Trophoblast cell (in vitro differentiated cells and primary cell): ENCODE measurements at regions not wholly inside any gene's neighbourhood (a gene's known extent, or its start where the extent isn't known, plus 50 kb on each side); places are given as distances from the start of the nearest gene placed in this dataset.

Source experiments
- DNase-seq, 2 donors: peaks; one replicate each; pipeline ENCODE4 v3.0.0-alpha.2; 2016
- H2AFZ ChIP-seq: 2 replicates; pipeline ENCODE4 v1.6.1; 2013; ENCODE audit warnings: low read length, moderate library complexity, mild to moderate bottlenecking; ENCODE audit not compliant: insufficient read depth, poor library complexity
- H2AK5ac ChIP-seq: 2 replicates; pipeline ENCODE4 v1.6.1; 2013; ENCODE audit warnings: mild to moderate bottlenecking, low read length
- H2BK120ac ChIP-seq: 2 replicates; pipeline ENCODE4 v1.6.1; 2013; ENCODE audit warnings: low read length, mild to moderate bottlenecking, moderate library complexity; ENCODE audit not compliant: insufficient read depth, poor library complexity
- H2BK12ac ChIP-seq: 2 replicates; pipeline ENCODE4 v1.6.1; 2013; ENCODE audit warnings: mild to moderate bottlenecking, low read length, moderate library complexity
- H2BK5ac ChIP-seq: 2 replicates; pipeline ENCODE4 v1.6.1; 2013; ENCODE audit warnings: low read length, low read depth, moderate library complexity, mild to moderate bottlenecking; ENCODE audit not compliant: poor library complexity
- H3K14ac ChIP-seq: 2 replicates; pipeline ENCODE4 v1.6.1; 2013; ENCODE audit warnings: mild to moderate bottlenecking, low read length
- H3K18ac ChIP-seq: 2 replicates; pipeline ENCODE4 v1.6.1; 2013; ENCODE audit warnings: mild to moderate bottlenecking, low read length
- H3K23ac ChIP-seq: 2 replicates; pipeline ENCODE4 v1.6.1; 2013; ENCODE audit warnings: low read length
- H3K27ac ChIP-seq: 2 replicates; pipeline ENCODE4 v1.5.1; 2013; ENCODE audit warnings: low read depth, mild to moderate bottlenecking, inconsistent platforms, low read length, moderate library complexity
- H3K27me3 ChIP-seq: 2 replicates; pipeline ENCODE4 v1.6.1; 2013; ENCODE audit warnings: inconsistent platforms, mild to moderate bottlenecking, low read length, moderate library complexity; ENCODE audit not compliant: insufficient read depth
- H3K36me3 ChIP-seq, 2 experiments: 1 replicate in 1 of 2; 2 replicates in 1 of 2; pipeline ENCODE4 v1.6.1; 2013; ENCODE audit warnings: low read length in 2 of 2, mild to moderate bottlenecking in 2 of 2, moderate library complexity in 1 of 2; ENCODE audit not compliant: insufficient read depth in 2 of 2, control insufficient read depth in 1 of 2
- H3K4ac ChIP-seq: 2 replicates; pipeline ENCODE4 v1.6.1; 2013; ENCODE audit warnings: low read depth, mild to moderate bottlenecking, low read length, moderate library complexity
- H3K4me1 ChIP-seq, 2 experiments: 1 replicate in 1 of 2; 2 replicates in 1 of 2; pipeline ENCODE4 v1.6.1; 2013; ENCODE audit warnings: low read length in 2 of 2, mild to moderate bottlenecking in 2 of 2, moderate library complexity in 1 of 2; ENCODE audit not compliant: insufficient read depth in 2 of 2, control insufficient read depth in 1 of 2
- H3K4me2 ChIP-seq: 2 replicates; pipeline ENCODE4 v1.6.1; 2013; ENCODE audit warnings: inconsistent platforms, mild to moderate bottlenecking, low read length, moderate library complexity
- H3K4me3 ChIP-seq: 2 replicates; pipeline ENCODE4 v1.5.1; 2013; ENCODE audit warnings: mild to moderate bottlenecking, low read depth, low read length, inconsistent platforms
- H3K79me1 ChIP-seq: one replicate; pipeline ENCODE4 v1.6.1; 2013; ENCODE audit warnings: low read length
- H3K79me2 ChIP-seq: 2 replicates; pipeline ENCODE4 v1.6.1; 2013; ENCODE audit warnings: low read length, mild to moderate bottlenecking; ENCODE audit not compliant: control insufficient read depth, insufficient read depth, poor library complexity
- H3K9ac ChIP-seq: 2 replicates; pipeline ENCODE4 v1.6.1; 2013; ENCODE audit warnings: mild to moderate bottlenecking, low read length
- H3K9me3 ChIP-seq: 2 replicates; pipeline ENCODE4 v1.6.1; 2013; ENCODE audit warnings: low read depth, mild to moderate bottlenecking, control low read depth, inconsistent platforms, low read length; ENCODE audit not compliant: insufficient read depth
- H4K12ac ChIP-seq: 2 replicates; pipeline ENCODE4 v1.6.1; 2013; ENCODE audit warnings: low read depth, mild to moderate bottlenecking, low read length, moderate library complexity
- H4K8ac ChIP-seq: 2 replicates; pipeline ENCODE4 v1.6.1; 2013; ENCODE audit warnings: low read depth, mild to moderate bottlenecking, low read length, moderate library complexity
- H4K91ac ChIP-seq: one replicate; pipeline ENCODE4 v1.6.1; 2013; ENCODE audit warnings: low read depth, mild to moderate bottlenecking, low read length, moderate library complexity
- WGBS: extraction: QIAGEN DNeasy Blood & Tissue Kit; methylation state at CpG from one replicate; pipeline ENCODE4 v1.1.7; 2013; ENCODE audit warnings: missing lambda C conversion rate; ENCODE audit not compliant: insufficient read length, insufficient coverage; ENCODE audit errors: extremely low coverage; 5-methylcytosine and 5-hydroxymethylcytosine counted together

DNA sequence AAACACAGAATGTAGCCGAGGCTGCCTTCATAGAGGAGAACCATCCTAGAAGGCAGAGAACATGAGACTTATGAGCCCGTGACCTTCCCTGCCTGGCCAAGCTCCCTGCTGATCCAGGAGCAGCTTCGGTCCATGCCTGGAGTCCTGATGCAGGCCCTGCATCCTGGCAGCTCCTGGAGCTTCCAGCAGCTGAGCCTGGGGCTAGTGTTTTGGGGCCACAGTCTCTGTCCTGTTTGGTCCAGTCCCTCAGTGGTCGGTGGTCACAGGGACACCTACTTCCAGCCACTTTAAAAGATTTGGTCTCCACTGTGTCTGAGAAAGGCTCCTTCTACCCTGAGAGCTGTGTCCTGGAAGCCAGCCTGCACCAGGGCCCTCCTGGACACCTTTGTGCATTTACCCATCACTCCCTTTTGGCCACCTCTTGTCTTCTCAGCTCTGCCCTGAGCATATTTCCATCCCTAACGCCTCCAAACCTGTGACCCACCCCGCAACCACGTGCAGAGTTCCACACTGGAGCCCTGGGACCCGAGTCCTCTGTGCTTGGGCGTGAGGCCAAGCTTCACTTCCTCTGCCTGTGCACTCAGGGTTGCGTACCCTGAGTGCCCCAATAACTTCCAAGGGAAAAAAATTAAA lies 315.2 kb upstream of the ZNF32 start:
- Histone ChIP-seq H2AFZ (no peak overlapping the region), H3K4me1 (no peaks in the 10 kb centered on the region), H3K27me3 (no peaks in the 10 kb centered on the region), H3K4ac (no peak overlapping the region), H3K4me2 (no peak overlapping the region), H3K36me3 (no peaks in the 10 kb centered on the region), H3K23ac (no peak overlapping the region), H4K8ac (no peak overlapping the region), H3K18ac (no peak overlapping the region), H3K79me2 (no peaks in the 10 kb centered on the region), H2BK120ac (no peak overlapping the region), H4K91ac (no peak overlapping the region), H3K14ac (no peak overlapping the region), H2BK12ac (no peak overlapping the region), H3K79me1 (no peaks in the 10 kb centered on the region), H2BK5ac (no peak overlapping the region), H3K9ac (no peak overlapping the region), H3K9me3 (peaks cover 3% of the 10 kb centered on the region), H3K4me3 (no peak overlapping the region), H4K12ac (no peak overlapping the region), H2AK5ac (no peak overlapping the region), H3K27ac (no peak overlapping the region)
- no CpG with 5 or more reads among the region's 10 CpGs for WGBS
- no peak for DNase-seq

DNA sequence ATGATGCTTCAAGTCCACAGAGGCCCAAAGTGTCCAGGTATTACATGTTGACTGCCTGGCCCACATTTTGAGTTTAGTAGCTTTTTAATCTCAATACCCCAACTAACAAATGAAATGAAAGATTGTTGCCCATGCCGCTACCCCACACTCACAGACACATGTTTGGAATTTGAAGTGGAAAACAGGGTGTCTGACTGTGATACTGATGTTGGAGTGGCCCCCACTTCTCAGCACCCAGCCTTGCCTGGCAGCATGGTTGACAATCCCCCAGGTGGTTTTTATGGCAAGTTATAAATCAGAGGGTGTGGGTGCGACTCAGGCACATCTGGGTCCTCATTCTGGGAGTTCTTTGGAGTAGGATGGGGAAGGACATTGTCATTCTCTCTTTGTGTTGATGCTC lies 314.7 kb upstream of the ZNF32 start:
- H2BK12ac ChIP-seq: no peak overlapping the region
- peaks cover 5% of the 10 kb centered on the region for H3K9me3 ChIP-seq
- no peak overlapping the region for H3K14ac ChIP-seq
- H2AFZ ChIP-seq: no peak overlapping the region
- no peak overlapping the region for H3K4me2 ChIP-seq
- H3K36me3 ChIP-seq: no peaks in the 10 kb centered on the region
- no peaks in the 10 kb centered on the region for H3K4me1 ChIP-seq
- H3K23ac ChIP-seq: no peak overlapping the region
- H2BK5ac ChIP-seq: no peak overlapping the region
- no peak overlapping the region for H3K18ac ChIP-seq
- no peaks in the 10 kb centered on the region for H3K79me2 ChIP-seq
- no peak overlapping the region for H3K9ac ChIP-seq
- no peak for DNase-seq
- no peak overlapping the region for H3K4me3 ChIP-seq
- no peak overlapping the region for H4K12ac ChIP-seq
- no peak overlapping the region for H3K27ac ChIP-seq
- H2BK120ac ChIP-seq: no peak overlapping the region
- H4K8ac ChIP-seq: no peak overlapping the region
- no peak overlapping the region for H2AK5ac ChIP-seq
- no peak overlapping the region for H4K91ac ChIP-seq
- WGBS: no CpG with 5 or more reads among the region's 2 CpGs
- H3K4ac ChIP-seq: no peak overlapping the region
- no peaks in the 10 kb centered on the region for H3K27me3 ChIP-seq
- H3K79me1 ChIP-seq: no peaks in the 10 kb centered on the region

DNA sequence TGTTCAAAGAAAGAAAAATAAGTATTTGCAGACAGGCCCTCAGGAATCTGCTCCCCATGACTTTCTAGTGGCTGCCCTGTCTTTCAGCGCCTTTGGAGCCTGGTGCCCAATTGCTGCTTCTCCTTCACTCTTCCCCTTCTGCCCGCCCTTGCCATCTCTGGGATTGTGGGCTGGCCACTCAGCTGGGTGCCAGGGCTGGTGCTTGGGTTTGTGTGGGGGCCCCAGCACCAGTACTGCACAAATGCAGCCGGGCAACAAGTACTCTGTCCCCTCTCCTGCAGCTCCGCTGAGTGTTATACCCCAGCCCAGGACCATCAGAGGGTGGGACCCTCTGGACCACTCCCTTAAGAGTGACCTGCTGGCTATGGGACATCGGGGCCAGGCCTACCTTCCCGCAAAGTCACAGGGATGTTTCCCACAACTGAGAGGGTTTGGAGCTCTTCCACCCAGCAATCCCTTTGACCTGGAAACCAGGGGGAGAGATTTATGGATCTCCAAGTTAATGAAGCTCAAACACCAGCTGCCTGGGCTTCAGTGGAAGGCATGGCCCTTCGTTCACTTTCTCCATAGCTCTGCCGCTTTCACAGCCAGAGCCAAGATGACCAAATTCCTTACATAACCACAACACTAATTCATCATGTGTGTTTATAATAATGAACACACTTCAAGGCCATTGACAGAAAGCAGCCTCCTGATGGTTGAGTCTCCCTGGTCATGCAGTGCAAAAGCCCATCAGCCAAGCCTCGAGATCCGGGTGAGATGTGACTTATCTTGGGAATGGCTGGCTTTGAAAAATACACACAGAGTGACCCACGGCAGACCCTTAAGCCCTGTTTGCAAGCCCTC lies 313.9 kb upstream of the ZNF32 start:
- no peak for DNase-seq
- H3K9me3 ChIP-seq: peaks cover 5% of the 10 kb centered on the region
- H3K4ac ChIP-seq: no peak overlapping the region
- no peak overlapping the region for H3K4me3 ChIP-seq
- H3K9ac ChIP-seq: no peak overlapping the region
- no peak overlapping the region for H3K18ac ChIP-seq
- H2AFZ ChIP-seq: no peak overlapping the region
- no peak overlapping the region for H3K23ac ChIP-seq
- no peak overlapping the region for H3K14ac ChIP-seq
- H4K91ac ChIP-seq: no peak overlapping the region
- H2AK5ac ChIP-seq: no peak overlapping the region
- H3K4me1 ChIP-seq: no peaks in the 10 kb centered on the region
- no peak overlapping the region for H2BK5ac ChIP-seq
- no peak overlapping the region for H4K12ac ChIP-seq
- no peaks in the 10 kb centered on the region for H3K36me3 ChIP-seq
- WGBS: no CpG with 5 or more reads among the region's 11 CpGs
- H3K27me3 ChIP-seq: no peaks in the 10 kb centered on the region
- H4K8ac ChIP-seq: no peak overlapping the region
- H3K79me2 ChIP-seq: no peaks in the 10 kb centered on the region
- H2BK120ac ChIP-seq: no peak overlapping the region
- H2BK12ac ChIP-seq: no peak overlapping the region
- H3K4me2 ChIP-seq: no peak overlapping the region
- H3K79me1 ChIP-seq: no peaks in the 10 kb centered on the region
- no peak overlapping the region for H3K27ac ChIP-seq

DNA sequence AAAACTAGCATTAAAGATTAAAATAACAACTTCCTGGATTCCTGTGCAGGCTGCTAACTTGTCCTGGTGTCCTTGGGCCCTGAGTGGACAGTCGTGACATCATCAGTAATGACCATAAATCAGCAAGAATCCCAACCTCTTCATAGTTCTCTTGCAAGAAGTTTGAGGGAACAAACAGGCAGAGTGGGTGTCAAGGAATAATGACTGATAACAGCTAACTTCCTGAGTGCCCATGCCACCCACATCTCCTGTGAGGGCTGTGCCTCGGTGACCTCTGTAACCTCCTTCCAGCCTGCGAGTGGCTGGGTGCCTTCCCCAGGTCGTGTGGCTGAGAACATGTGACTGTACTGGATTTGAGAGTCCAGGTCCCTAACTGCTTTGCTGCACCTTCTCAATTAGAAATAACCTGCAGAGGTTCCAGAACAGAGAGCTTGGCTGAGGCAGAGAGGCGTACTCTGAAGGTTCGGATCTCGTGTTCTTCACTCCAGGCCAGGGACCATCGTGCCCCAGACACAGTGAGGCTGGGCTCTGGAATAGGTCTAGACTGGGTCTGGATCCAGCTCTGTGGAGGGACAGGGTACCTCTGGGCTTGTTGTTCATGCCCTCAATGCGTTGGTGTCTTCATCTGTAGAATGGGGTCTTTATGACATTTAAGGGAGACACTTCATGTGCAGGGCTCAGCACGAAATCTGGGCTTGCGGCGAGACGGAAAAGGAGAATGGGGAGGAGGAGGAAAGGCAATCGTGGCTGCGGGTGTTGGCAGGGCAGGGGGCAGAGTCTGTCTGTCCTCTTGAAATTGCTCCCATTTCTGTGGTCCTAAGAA lies 313.1 kb upstream of the ZNF32 start:
- Histone ChIP-seq H3K4me2 (no peak overlapping the region), H4K8ac (no peak overlapping the region), H3K9ac (no peak overlapping the region), H2AFZ (no peak overlapping the region), H3K36me3 (no peaks in the 10 kb centered on the region), H3K4me1 (no peaks in the 10 kb centered on the region), H2BK5ac (no peak overlapping the region), H2BK120ac (no peak overlapping the region), H3K23ac (no peak overlapping the region), H3K14ac (no peak overlapping the region), H3K79me1 (no peaks in the 10 kb centered on the region), H4K91ac (no peak overlapping the region), H3K79me2 (no peaks in the 10 kb centered on the region), H3K9me3 (peaks cover 5% of the 10 kb centered on the region), H3K4me3 (no peak overlapping the region), H2BK12ac (no peak overlapping the region), H4K12ac (no peak overlapping the region), H3K27me3 (no peaks in the 10 kb centered on the region), H2AK5ac (no peak overlapping the region), H3K4ac (no peak overlapping the region), H3K27ac (no peak overlapping the region), H3K18ac (no peak overlapping the region)
- DNase-seq: no peak
- no CpG with 5 or more reads among the region's 15 CpGs for WGBS
